Activated CD4-positive, alpha-beta T cell treated with anti-CD3 and anti-CD28 coated beads for 4 hours (primary cell): ENCODE measurements at regions not wholly inside any gene's neighbourhood (a gene's known extent, or its start where the extent isn't known, plus 50 kb on each side); places are given as distances from the start of the nearest gene placed in this dataset.
"Not testable (repeated sequence)": the region's sequence is repeated elsewhere in the genome, so short reads cannot be mapped to it uniquely, and the experiment has no call there.

Experiments used
- DNase-seq, 2 donors: peaks; one replicate each; pipeline ENCODE4 v3.0.0-alpha.2; 2020

DNA sequence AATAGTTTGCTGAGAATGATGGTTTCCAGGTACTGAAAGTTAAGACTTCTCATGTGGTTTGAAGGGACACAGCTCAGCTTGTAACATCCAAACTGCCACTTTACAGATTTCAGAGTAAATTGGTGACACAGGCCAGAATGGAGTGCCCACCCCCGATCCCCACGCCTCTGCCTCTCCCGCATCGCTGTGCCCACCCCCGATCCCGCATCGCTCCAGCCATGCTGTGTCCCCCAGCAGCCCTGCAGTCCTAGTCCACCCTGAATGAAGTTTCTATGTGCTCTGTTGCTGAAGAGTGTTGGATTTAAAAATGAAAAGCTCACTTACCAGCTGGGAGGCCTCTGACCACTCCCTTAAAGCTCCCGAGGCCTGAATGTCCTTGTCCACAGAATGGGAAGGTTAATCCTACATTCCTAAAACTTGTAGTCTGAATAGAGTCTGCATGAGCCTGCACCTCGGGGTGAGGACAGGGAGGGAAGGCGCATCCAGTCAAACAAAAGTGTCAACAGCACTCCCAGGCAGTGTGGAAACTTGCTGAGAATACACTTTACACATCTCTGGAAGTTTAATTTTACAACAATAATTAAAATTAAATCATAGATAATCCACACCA is 176.4 kb upstream of the ID2 start:
- DNase-seq = no peak

DNA sequence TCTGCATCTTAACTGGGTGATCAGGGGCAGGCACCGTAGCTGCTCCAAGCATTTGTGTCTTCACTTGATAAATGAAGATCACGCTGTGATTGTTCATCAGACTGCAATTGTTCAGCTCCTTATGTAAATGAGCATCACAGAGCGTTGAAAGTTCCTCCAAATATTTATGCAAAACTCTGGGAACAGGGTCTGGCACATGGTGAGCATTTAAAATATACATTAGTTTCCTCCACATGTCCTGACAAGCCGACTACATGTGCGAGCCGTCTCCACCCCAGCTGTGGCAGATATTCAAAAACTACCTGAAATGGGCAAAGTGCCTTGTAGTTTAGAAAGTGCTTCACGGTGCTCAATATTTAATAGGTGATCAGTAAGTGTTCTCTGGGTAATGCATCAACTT is 175.1 kb upstream of the ID2 start:
- no peak for DNase-seq

- DNase-seq = no peak
Measured at GRCh38 chr2:8508766-8509165, 173.1 kb upstream of the ID2 start.

DNA sequence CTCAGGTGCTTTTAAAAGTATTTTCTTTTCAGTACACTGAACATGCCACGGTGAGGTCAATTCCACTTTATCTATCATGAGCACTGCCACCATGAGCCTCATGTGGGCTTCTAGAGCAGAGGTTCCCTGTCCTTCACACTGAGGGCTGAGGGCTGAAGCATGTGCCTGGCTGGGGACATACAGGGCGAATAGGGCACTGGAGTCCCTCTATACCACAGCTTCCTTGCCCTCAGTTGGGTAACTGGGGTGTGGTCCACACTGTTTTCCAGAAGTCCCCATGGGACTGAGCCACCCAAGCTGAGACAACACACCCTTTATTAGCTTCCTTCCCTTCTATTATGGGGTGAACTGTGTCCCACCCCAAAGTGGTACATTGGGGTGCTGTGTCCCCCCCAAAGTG is 172.2 kb upstream of the ID2 start:
- no peak for DNase-seq

GRCh38 chr2:8510055-8510454 is 171.8 kb upstream of the ID2 start:
- not testable (repeated sequence) for DNase-seq

DNA sequence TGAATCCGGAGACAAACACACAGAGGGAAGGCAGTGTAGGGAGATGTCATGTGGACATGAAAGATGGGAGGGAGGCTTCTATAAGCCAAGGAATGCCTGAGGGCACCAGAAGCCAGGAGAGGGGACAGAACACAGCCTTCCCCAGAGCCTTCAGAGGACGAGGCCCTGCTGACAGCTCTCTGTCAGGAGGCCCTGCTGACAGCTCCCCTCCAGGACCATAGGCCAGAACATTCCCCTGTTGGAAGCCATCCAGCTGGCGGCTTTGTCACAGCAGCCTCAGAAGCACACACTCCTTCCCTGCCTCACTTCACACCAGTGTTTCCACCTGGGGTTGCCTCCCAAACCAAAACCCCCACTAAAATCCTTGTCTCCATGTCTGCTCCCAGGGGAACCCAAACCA is 171.3 kb upstream of the ID2 start:
- DNase-seq = no peak

DNA sequence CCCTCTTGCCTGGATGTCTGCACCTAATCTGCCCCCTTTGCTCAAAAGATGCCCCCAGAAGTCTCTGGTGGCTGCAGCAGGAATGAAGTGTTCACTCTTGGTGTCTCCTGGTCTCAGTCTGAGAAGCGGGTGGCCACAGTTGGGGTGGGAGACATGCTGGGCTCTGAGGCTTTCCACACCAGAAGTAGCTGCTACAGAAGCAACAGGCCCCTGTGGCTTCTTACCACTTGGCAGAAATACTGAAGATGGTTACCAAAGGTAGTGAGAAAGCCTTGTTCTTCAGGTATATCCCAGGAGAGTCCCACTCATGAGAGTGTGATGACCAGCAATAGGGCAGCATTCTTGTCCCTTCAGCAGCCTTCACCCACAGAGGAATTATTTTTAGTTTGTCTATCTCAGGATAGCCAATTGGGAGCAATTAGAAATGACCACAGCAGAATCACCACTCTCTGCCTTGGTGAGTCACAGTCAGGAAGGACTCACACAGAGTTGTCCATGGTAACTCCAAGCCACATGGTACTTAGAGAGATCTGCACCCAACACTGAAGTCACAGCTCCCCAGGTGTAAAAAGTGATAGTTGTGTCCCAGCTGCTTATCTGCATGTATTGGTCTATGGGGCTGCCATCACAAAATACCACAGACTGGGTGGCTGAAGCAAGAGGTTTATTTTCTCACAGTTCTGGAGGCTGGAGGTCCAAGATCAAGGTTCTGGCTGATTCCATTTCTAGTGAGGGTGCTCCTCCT is 169.8 kb upstream of the ID2 start:
- DNase-seq = no peak

GRCh38 chr2:8513601-8514273 is 168.1 kb upstream of the ID2 start:
- no peak for DNase-seq

GRCh38 chr2:8514274-8514662 is 167.6 kb upstream of the ID2 start:
- DNase-seq = no peak

DNA sequence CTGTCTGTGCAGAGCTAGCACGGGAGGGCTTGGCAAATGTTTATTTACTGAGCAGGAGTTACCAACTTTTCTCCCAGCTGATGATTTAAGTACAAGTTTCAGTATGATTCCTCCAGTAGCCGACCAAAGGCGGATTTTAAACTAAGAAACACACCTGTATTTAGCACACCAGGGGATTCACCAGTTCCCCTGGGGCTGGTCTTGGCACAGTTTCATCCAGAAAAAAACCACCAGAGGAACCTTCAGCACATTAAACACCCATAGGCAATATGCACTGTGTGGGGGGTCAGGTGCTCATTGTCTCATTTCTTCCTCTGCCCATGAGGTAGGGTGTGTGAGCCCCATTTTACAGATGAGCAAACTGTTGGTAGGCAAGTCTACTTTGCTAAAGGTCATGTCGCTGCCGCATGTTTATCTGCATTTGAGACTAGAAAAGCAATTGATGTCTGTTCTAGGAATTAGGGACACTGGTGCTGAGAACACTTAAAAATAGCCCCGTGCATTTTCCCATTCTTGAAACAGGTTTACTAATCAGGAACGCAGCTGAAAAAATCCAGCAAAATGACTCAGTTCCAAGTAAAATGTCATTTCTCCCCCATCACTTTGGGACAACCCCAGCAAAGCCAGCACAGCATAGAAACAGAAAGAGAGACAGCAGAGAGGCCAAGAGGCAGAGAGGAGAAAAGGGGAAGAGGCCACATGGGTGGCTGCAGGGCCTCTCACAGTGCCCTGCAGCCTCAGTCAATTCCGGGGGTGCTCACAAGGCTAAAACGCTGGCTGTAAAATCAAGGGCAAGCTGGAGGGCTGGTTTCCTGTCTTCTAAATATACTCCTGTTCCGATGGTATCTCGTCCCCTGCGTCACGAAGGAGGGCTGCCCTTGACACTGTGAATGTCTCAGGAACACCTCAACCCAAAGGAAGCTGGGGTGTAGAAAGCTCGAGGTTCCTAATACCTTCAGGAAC is 166.8 kb upstream of the ID2 start:
- peak; percentile 40 to 45 for DNase-seq

GRCh38 chr2:8515864-8516533 is 165.9 kb upstream of the ID2 start:
- DNase-seq = no peak

DNA sequence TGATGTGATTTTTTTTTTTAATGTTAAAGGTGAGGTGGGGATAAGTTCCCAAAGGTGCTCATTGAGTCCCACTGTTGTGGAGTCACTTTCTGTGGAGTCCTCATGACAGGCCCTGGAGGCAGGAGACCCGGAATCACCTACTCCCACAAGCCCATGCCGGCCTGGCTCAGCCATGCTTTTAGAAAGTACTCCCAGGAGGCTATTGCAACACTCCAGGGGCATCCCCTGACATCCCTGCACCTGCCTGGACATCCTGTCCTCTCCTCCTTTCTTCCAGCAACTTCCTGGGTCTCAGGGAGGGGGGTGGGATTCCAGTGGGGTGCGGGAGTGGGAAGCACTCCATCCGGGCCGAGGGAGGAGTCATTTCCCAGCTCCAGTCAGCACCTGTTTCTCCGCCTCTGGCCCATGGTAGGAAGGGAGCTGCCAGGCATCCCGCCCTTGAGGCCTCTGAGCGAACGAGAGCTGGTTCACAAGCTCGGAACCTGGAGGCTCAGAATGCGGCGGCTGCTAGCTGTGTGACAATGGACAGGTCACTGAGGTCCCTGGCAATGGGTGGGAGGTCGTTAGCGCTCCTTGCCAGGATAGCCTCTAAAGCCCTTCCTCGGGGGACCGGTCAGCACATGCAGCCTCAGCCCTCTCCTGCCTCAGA is 163.9 kb upstream of the ID2 start:
- DNase-seq = no peak

DNA sequence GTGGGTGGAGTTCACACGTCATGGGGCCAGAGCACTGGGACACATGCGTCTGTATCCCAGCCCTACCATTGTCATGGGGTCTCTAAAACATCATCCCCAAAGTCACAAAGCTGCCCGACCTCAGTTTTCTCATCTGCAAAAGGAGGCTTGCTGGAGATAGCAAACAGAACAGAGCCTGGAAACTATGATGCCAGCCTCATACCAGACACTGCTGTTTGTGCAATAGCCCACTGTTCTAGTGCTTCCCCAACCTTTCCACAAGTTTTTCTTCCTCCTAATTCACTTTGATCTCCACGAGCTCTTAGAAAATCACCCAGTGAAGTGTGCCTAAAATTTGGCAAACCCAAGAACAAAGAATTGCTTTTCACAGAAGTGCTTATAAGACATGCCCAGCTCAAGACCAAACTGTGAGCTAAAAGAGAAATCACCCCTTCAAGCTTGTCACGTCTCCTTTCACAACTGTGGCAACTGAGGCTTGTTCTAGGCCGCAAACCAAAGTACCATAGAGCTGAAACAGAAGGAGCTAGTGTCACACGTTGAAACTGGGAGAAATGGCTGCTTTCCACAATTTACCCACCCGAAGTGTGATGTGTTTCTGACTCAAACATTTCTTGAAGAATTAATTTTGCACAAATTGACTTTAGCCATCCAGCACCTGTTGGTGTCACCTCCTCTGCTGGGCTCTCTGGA is 162.7 kb upstream of the ID2 start:
- no peak for DNase-seq

DNA sequence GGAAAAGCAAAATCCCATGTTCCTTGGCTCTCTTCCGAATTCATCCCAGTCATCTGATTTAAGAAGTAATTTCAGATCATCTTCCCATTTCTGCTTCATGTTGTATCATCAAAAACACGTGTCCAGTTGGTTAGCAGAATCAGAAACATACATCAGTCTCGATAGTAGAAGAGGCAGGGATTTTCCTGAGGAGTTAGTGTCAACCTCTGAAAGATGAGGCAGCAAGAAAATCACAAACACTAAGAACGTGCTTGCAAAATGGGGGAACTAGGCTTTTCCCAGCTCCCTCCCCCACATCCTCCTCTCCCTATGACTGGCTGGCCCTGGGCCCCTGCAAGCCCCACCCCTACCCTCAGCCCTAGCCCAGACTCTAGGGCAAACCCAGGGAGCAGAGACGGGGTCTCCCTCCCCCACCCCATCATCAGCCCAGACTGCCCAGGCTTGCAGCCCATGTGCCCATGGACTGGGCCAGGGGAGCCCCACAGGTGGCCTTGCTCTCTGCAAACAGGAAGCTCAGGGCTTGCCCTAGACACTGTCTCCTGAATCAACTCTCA is 161.0 kb upstream of the ID2 start:
- DNase-seq = no peak

DNA sequence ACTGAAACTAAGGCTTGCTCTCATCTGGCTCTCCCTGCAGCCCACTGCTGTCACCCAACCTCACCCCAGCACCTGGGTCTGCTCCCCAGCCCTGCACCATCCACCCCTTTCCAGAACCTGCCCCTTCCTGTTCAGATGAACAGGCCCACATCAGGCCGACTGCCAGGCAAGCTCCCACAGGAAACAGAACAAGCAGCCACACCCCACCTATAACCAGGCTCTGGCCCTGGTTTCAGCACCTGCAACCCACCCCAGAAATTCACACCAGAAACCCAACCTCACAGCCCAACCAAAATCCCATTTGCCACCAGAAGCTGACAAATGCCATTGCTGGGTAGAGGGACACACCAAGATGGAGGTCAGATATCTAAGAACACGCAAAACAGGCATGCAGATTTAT is 159.2 kb upstream of the ID2 start:
- no peak for DNase-seq

DNA sequence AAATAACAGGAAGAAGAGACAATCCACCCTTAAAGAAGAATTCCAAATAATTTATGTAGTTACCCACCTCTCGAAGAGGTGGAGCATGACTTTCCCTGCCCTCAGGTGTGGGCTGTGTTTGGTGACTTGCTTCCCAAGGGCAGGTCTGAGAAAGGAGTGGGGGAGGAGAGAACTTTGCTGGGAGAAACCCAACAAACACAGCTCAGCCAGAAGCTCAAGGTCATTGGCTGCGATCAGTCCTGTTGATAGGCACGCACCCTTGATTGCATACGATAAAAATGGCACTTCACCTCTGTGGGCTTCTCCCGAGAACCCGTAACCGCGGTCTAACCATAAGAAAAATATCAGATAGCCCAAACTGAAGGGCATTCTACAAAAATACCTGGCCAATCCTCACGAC is 157.5 kb upstream of the ID2 start:
- DNase-seq = no peak

DNA sequence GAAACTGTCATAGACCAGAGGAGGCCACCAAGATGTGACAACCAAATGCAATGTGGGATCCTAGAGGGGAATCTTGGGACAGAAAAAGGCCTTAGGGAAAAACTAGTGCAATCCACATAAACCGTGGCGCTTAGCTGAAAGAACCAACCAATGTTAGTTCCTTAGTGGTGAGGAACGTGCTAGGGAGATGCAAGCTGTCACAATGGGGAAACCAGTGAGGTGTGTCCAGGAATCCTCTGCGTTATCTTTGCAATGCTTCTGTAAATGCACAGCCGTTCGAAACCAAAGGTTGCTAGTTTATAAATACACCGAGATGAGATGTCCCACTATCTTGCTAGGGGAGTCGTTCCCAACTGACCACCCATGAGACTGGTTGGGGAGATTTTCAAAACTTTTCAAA is 157.0 kb upstream of the ID2 start:
- DNase-seq = no peak

DNA sequence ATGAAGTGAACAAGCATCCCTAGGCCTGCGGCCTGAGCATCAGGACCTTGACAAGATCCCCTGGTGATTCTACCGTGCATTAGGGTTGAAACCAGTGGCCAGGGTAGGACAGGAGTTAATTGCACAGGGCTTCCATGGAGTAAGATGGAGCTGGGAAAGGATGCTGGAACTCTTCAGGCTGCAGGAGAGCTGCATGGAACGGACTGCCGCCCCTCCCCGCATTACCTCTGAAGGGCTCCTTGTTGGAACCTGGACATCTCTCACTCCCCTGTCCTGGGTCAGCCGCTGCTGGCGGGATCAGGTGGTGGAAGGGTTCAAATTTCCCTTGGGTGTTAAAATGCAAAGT is 156.6 kb upstream of the ID2 start:
- DNase-seq = no peak

- no peak for DNase-seq
Measured at GRCh38 chr2:8525582-8526402, 156.1 kb upstream of the ID2 start.

- no peak for DNase-seq
Measured at GRCh38 chr2:8526403-8526696, 155.5 kb upstream of the ID2 start.

GRCh38 chr2:8527031-8527430 is 154.8 kb upstream of the ID2 start:
- DNase-seq = no peak
